Activated CD8-positive, alpha-beta memory T cell treated with anti-CD3 and anti-CD28 coated beads, Interleukin-2, amount 50 U/mL, for 24 hours (primary cell): ENCODE measurements at regions not wholly inside any gene's neighbourhood (a gene's known extent, or its start where the extent isn't known, plus 50 kb on each side); places are given as distances from the start of the nearest gene placed in this dataset.

Experiments
- DNase-seq: peaks from one replicate; pipeline ENCODE4 v3.0.0-alpha.2; 2020; ENCODE audit errors: extremely low read depth

GRCh38 chr10:88127766-88128165, 264.3 kb downstream of the PTEN start:
- no peak for DNase-seq

GRCh38 chr10:88129013-88129412, 265.6 kb downstream of the PTEN start:
- no peak for DNase-seq

GRCh38 chr10:88130912-88131311, 267.5 kb downstream of the PTEN start:
- no peak for DNase-seq

- DNase-seq: no peak
These were observed 268.2 kb downstream of the PTEN start for GRCh38 chr10:88131511-88132139.

GRCh38 chr10:88136712-88137111, 273.3 kb downstream of the PTEN start:
- DNase-seq: no peak

GRCh38 chr10:88138319-88138848, 275.0 kb downstream of the PTEN start:
- no peak for DNase-seq

GRCh38 chr10:88147000-88147798, 283.8 kb downstream of the PTEN start:
- DNase-seq: no peak

- no peak for DNase-seq
These were observed 286.5 kb downstream of the PTEN start for GRCh38 chr10:88149906-88150305.

- no peak for DNase-seq
These were observed 286.9 kb downstream of the PTEN start for GRCh38 chr10:88150339-88150738.

GRCh38 chr10:88152728-88153133, 289.3 kb downstream of the PTEN start:
- DNase-seq: peak; percentile 6

GRCh38 chr10:88154596-88155250, 291.3 kb downstream of the PTEN start:
- no peak for DNase-seq

GRCh38 chr10:88156341-88156740, 292.9 kb downstream of the PTEN start:
- DNase-seq: no peak

GRCh38 chr10:88157981-88158465, 294.6 kb downstream of the PTEN start:
- DNase-seq: no peak

GRCh38 chr10:88158526-88159122, 295.2 kb downstream of the PTEN start:
- no peak for DNase-seq

GRCh38 chr10:88159127-88159829, 295.9 kb downstream of the PTEN start:
- DNase-seq: no peak

GRCh38 chr10:88161070-88161469, 297.6 kb downstream of the PTEN start:
- DNase-seq: no peak

- no peak for DNase-seq
These were observed 298.3 kb downstream of the PTEN start for GRCh38 chr10:88161756-88162155.

GRCh38 chr10:88162852-88163251, 299.4 kb downstream of the PTEN start:
- no peak for DNase-seq

- DNase-seq: no peak
These were observed 300.1 kb downstream of the PTEN start for GRCh38 chr10:88163572-88163971.

GRCh38 chr10:88164471-88164870, 301.0 kb downstream of the PTEN start:
- DNase-seq: no peak

- no peak for DNase-seq
These were observed 302.4 kb downstream of the PTEN start for GRCh38 chr10:88165849-88166271.
